WTC11 (cell line): ENCODE measurements at regions not wholly inside any gene's neighbourhood (a gene's known extent, or its start where the extent isn't known, plus 50 kb on each side); places are given as distances from the start of the nearest gene placed in this dataset.

Experiments used
- ATAC-seq: fragments of 200-7000 bp; cut with Tn5 transposase; 2 replicates; pipeline ENCODE4 v1.10.0; 2021; ENCODE audit warnings: mild to moderate bottlenecking, moderate library complexity
- CTCF ChIA-PET: fragments of 300-600 bp; sonication (Branson Sonifier 250); formaldehyde crosslinking; loops from one replicate; lab custom pipeline; 2021; ENCODE audit warnings: antibody characterized with exemption; lab: Charles Lee
- POLR2A ChIA-PET: fragments of 350-600 bp; sonication (Branson Sonifier 250); formaldehyde crosslinking; loops from one replicate; lab custom pipeline; 2021; ENCODE audit warnings: antibody characterized with exemption; lab: Charles Lee
- DNase-seq: peaks from one replicate; pipeline ENCODE4 v3.0.0; 2021; ENCODE audit warnings: low spot score
- H3K27ac Mint-ChIP-seq: 2 replicates; pipeline ENCODE4 v1.8.0; 2021; ENCODE audit warnings: mixed read lengths
- H3K27me3 Mint-ChIP-seq: 2 replicates; pipeline ENCODE4 v1.8.0; 2021; ENCODE audit warnings: low read depth, mild to moderate bottlenecking, moderate library complexity, mixed read lengths
- H3K36me3 Mint-ChIP-seq: 2 replicates; pipeline ENCODE4 v1.8.0; 2021; ENCODE audit warnings: mixed read lengths
- H3K4me1 Mint-ChIP-seq: 2 replicates; pipeline ENCODE4 v1.8.0; 2022; ENCODE audit warnings: mixed read lengths
- H3K4me3 Mint-ChIP-seq: 2 replicates; pipeline ENCODE4 v1.8.0; 2021; ENCODE audit warnings: mild to moderate bottlenecking, moderate library complexity, mixed read lengths
- H3K9me3 Mint-ChIP-seq: 2 replicates; pipeline ENCODE4 v1.8.0; 2021; ENCODE audit warnings: mixed read lengths
- ATF1 ChIP-seq: sonication (generic); formaldehyde crosslinking; IDR thresholded peaks from 2 replicates; pipeline ENCODE4 v1.8.1; 2023; ENCODE audit warnings: mild to moderate bottlenecking, moderate library complexity, missing genetic modification reagents
- CREB1 ChIP-seq: sonication (generic); formaldehyde crosslinking; IDR thresholded peaks from 2 replicates; pipeline ENCODE4 v1.8.0; 2023; ENCODE audit warnings: mild to moderate bottlenecking, missing genetic modification reagents
- ESRRA ChIP-seq: sonication (generic); formaldehyde crosslinking; IDR thresholded peaks from 2 replicates; pipeline ENCODE4 v1.8.1; 2022; ENCODE audit warnings: mild to moderate bottlenecking, missing genetic modification reagents, borderline replicate concordance
- FOXJ3 ChIP-seq: sonication (generic); formaldehyde crosslinking; IDR thresholded peaks from 2 replicates; pipeline ENCODE4 v1.9.0; 2021; ENCODE audit warnings: missing genetic modification reagents, mild to moderate bottlenecking, borderline replicate concordance
- FOXK1 ChIP-seq: sonication (generic); formaldehyde crosslinking; IDR thresholded peaks from 2 replicates; pipeline ENCODE4 v1.8.0; 2022; ENCODE audit warnings: mild to moderate bottlenecking, moderate library complexity, missing genetic modification reagents
- GABPB1 ChIP-seq: sonication (generic); formaldehyde crosslinking; IDR thresholded peaks from 2 replicates; pipeline ENCODE4 v1.8.1; 2023; ENCODE audit warnings: mild to moderate bottlenecking, missing genetic modification reagents
- GRHL2 ChIP-seq: fragments of 250-450 bp; sonication (Bioruptor Pico); IDR thresholded peaks from 2 replicates; pipeline ENCODE4 v1.8.0; 2022; ENCODE audit warnings: mild to moderate bottlenecking, moderate library complexity; ENCODE audit not compliant: insufficient replicate concordance, severe bottlenecking
- JAZF1 ChIP-seq: fragments of 250-450 bp; sonication (Bioruptor Pico); IDR thresholded peaks from 2 replicates; pipeline ENCODE4 v1.9.0; 2021; ENCODE audit warnings: moderate library complexity, mild to moderate bottlenecking, inconsistent platforms
- NFATC4 ChIP-seq: fragments of 250-450 bp; sonication (Bioruptor Pico); IDR thresholded peaks from 2 replicates; pipeline ENCODE4 v1.9.0; 2021; ENCODE audit warnings: mild to moderate bottlenecking
- PRRX2 ChIP-seq: fragments of 250-450 bp; sonication (Bioruptor Pico); IDR thresholded peaks from 2 replicates; pipeline ENCODE4 v1.8.0; 2021; ENCODE audit warnings: mild to moderate bottlenecking
- SP1 ChIP-seq: sonication (generic); formaldehyde crosslinking; conservative IDR thresholded peaks from 2 replicates; pipeline ENCODE4 v1.8.1; 2022; ENCODE audit warnings: missing genetic modification reagents
- ZNF671 ChIP-seq: fragments of 250-450 bp; sonication (Bioruptor Pico); IDR thresholded peaks from 2 replicates; pipeline ENCODE4 v1.8.0; 2021; ENCODE audit warnings: mild to moderate bottlenecking
- TF ChIP-seq, protein P1 (sequence below): sonication (generic); formaldehyde crosslinking; IDR thresholded peaks from 2 replicates; pipeline ENCODE4 v1.8.1; 2022; ENCODE audit warnings: low read depth, missing genetic modification reagents, borderline replicate concordance
- TF ChIP-seq, protein P2 (sequence below): sonication (generic); formaldehyde crosslinking; IDR thresholded peaks from 2 replicates; pipeline ENCODE4 v1.8.0; 2023; ENCODE audit warnings: missing genetic modification reagents
- TF ChIP-seq, protein P3 (sequence below): fragments of 250-450 bp; sonication (Bioruptor Pico); conservative IDR thresholded peaks from 2 replicates; pipeline ENCODE4 v1.9.0; 2021; ENCODE audit warnings: mild to moderate bottlenecking
- TF ChIP-seq, protein P4 (sequence below): sonication (generic); formaldehyde crosslinking; conservative IDR thresholded peaks from 2 replicates; pipeline ENCODE4 v1.8.1; 2023; ENCODE audit warnings: mild to moderate bottlenecking, low read depth, missing genetic modification reagents, moderate library complexity
- TF ChIP-seq, protein P5 (sequence below): sonication (generic); formaldehyde crosslinking; IDR thresholded peaks from 2 replicates; pipeline ENCODE4 v1.8.1; 2022; ENCODE audit warnings: mild to moderate bottlenecking, moderate library complexity, missing genetic modification reagents
- TF ChIP-seq, protein P6 (sequence below): sonication (generic); formaldehyde crosslinking; IDR thresholded peaks from 2 replicates; pipeline ENCODE4 v1.8.0; 2022; ENCODE audit warnings: mild to moderate bottlenecking, missing genetic modification reagents

DNA sequence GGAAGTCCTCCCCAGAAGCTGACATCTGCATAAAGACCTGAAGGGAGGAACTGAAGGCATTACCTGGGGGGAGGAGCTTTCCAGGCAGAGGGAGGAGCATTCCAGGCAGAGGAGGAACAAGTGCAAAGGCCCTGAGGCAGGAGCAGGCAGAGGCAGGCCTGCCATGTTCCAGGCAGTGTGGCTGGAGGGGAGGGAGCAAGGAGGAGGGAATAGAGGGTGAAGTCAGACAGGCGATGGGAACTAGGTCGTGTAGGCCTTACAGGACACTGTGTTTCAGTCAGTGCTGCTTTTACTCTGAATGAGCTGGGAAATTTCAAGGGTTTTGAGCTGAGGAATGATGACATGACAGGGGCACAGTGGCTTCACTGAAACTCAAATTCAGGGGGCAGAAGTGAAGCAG lies 292.7 kb downstream of the BCOR start:
- no peak for DNase-seq
- ATAC-seq: no peak
- Mint-ChIP-seq H3K27ac (no peak overlapping the region), H3K36me3 (no peaks in the 10 kb centered on the region), H3K4me1 (peaks cover 30% of the 10 kb centered on the region), H3K9me3 (no peaks in the 10 kb centered on the region; the same call in 1 of the 2 replicates), H3K27me3 (peaks cover 2% of the 10 kb centered on the region; the same call in 1 of the 2 replicates), H3K4me3 (no peak overlapping the region)
- POLR2A ChIA-PET: no interaction called here
- CTCF ChIA-PET: interaction anchor here (1.1 kb wide), 1 partner anchor 118 kb away, joined by 3 read pairs; no protein-coding TSS in a partner anchor
- TF ChIP-seq NFATC4 (CRISPR knock-in tag) (no peak), FOXJ3 (CRISPR knock-in tag) (no peak), PRRX2 (no peak), SP1 (CRISPR knock-in tag) (no peak)
- TF ChIP-seq, protein P1, sequence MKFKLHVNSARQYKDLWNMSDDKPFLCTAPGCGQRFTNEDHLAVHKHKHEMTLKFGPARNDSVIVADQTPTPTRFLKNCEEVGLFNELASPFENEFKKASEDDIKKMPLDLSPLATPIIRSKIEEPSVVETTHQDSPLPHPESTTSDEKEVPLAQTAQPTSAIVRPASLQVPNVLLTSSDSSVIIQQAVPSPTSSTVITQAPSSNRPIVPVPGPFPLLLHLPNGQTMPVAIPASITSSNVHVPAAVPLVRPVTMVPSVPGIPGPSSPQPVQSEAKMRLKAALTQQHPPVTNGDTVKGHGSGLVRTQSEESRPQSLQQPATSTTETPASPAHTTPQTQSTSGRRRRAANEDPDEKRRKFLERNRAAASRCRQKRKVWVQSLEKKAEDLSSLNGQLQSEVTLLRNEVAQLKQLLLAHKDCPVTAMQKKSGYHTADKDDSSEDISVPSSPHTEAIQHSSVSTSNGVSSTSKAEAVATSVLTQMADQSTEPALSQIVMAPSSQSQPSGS (CRISPR knock-in tag): no peak

DNA sequence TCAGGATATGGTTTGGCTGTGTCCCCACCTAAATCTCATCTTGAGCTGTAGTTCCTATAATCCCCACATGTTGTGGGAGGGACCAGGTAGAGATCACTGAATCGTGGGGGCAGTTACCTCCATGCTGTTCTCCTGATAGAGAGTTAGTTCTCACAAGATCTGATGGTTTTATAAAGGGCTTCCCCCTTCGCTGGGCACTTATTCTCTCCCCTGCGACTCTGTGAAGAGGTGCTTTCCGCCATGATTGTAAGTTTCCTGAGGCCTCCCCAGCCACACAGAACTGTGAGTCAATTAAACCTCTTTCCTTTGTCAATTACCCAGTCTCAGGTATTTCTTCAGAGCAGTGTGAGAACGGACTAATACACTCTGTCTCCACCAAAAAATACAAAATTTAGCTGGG lies 291.9 kb downstream of the BCOR start:
- POLR2A ChIA-PET: no interaction called here
- Mint-ChIP-seq H3K36me3 (no peaks in the 10 kb centered on the region), H3K4me3 (no peak overlapping the region), H3K27me3 (peaks cover 7% of the 10 kb centered on the region), H3K9me3 (no peaks in the 10 kb centered on the region; the same call in 1 of the 2 replicates), H3K27ac (no peak overlapping the region), H3K4me1 (peaks cover 30% of the 10 kb centered on the region)
- TF ChIP-seq ESRRA: no peak
- no peak for TF ChIP-seq JAZF1 (CRISPR knock-in tag)
- TF ChIP-seq GABPB1 (CRISPR knock-in tag): no peak
- no peak for TF ChIP-seq GRHL2 (CRISPR knock-in tag)
- TF ChIP-seq, protein P2, sequence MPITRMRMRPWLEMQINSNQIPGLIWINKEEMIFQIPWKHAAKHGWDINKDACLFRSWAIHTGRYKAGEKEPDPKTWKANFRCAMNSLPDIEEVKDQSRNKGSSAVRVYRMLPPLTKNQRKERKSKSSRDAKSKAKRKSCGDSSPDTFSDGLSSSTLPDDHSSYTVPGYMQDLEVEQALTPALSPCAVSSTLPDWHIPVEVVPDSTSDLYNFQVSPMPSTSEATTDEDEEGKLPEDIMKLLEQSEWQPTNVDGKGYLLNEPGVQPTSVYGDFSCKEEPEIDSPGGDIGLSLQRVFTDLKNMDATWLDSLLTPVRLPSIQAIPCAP (CRISPR knock-in tag): no peak
- TF ChIP-seq CREB1 (CRISPR knock-in tag): no peak
- TF ChIP-seq ZNF671: no peak
- TF ChIP-seq, protein P3, sequence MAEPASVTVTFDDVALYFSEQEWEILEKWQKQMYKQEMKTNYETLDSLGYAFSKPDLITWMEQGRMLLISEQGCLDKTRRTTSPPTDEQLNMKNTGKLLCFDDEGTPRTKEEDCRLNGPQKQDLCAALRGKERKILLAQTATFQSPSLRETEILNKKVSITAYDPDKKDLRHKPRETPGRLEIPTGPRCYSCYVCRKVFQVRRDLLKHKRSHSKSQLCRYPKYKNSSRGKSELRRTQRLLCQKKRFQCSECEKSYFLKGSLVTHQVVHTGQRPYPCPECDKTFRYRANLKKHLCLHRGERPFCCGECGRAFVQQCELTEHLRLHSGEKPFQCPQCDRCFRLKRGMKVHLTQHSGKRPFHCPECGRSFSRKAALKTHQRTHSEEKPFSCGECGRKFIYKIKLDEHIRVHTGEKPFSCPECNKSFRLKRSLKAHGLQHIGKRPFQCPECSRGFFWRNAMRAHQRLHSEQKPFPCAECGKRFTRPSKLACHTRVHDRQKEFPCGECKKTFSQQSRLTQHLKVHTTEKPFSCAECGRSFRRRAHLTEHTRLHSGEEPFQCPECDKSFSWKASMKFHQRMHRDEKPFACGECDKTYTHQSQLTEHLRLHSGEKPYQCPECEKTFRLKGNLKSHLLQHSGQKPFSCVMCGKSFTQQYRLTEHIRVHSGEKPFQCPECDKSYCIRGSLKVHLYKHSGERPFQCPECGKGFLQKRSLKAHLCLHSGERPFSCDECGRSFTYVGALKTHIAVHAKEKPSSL (CRISPR knock-in tag): no peak
- TF ChIP-seq, protein P4, sequence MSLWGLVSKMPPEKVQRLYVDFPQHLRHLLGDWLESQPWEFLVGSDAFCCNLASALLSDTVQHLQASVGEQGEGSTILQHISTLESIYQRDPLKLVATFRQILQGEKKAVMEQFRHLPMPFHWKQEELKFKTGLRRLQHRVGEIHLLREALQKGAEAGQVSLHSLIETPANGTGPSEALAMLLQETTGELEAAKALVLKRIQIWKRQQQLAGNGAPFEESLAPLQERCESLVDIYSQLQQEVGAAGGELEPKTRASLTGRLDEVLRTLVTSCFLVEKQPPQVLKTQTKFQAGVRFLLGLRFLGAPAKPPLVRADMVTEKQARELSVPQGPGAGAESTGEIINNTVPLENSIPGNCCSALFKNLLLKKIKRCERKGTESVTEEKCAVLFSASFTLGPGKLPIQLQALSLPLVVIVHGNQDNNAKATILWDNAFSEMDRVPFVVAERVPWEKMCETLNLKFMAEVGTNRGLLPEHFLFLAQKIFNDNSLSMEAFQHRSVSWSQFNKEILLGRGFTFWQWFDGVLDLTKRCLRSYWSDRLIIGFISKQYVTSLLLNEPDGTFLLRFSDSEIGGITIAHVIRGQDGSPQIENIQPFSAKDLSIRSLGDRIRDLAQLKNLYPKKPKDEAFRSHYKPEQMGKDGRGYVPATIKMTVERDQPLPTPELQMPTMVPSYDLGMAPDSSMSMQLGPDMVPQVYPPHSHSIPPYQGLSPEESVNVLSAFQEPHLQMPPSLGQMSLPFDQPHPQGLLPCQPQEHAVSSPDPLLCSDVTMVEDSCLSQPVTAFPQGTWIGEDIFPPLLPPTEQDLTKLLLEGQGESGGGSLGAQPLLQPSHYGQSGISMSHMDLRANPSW (CRISPR knock-in tag): no peak
- TF ChIP-seq, protein P5, sequence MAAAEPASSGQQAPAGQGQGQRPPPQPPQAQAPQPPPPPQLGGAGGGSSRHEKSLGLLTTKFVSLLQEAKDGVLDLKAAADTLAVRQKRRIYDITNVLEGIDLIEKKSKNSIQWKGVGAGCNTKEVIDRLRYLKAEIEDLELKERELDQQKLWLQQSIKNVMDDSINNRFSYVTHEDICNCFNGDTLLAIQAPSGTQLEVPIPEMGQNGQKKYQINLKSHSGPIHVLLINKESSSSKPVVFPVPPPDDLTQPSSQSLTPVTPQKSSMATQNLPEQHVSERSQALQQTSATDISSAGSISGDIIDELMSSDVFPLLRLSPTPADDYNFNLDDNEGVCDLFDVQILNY (CRISPR knock-in tag): no peak
- no peak for TF ChIP-seq ATF1 (CRISPR knock-in tag)
- TF ChIP-seq FOXK1: no peak
- TF ChIP-seq, protein P6, sequence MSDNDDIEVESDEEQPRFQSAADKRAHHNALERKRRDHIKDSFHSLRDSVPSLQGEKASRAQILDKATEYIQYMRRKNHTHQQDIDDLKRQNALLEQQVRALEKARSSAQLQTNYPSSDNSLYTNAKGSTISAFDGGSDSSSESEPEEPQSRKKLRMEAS (CRISPR knock-in tag): no peak
- ATAC-seq: no peak
- CTCF ChIA-PET: interaction anchor here (1.1 kb wide), 1 partner anchor 118 kb away, joined by 3 read pairs; no protein-coding TSS in a partner anchor
- no peak for DNase-seq
